Esophagus (tissue), 2 donors: ENCODE measurements at regions not wholly inside any gene's neighbourhood (a gene's known extent, or its start where the extent isn't known, plus 50 kb on each side); places are given as distances from the start of the nearest gene placed in this dataset.
"Not testable (repeated sequence)": the region's sequence is repeated elsewhere in the genome, so short reads cannot be mapped to it uniquely, and the experiment has no call there.

Experiments
- H3K27ac ChIP-seq, 2 donors: one replicate each; pipeline ENCODE4 v1.5.1; 2013; ENCODE audit warnings: low read depth in 2 of 2, mild to moderate bottlenecking in 2 of 2, inconsistent platforms in 1 of 2, low read length in 1 of 2, moderate library complexity in 1 of 2
- H3K27me3 ChIP-seq, 2 donors: one replicate each; pipeline ENCODE4 v1.6.1; 2013; ENCODE audit warnings: low read length in 2 of 2, control low read depth in 1 of 2, mild to moderate bottlenecking in 1 of 2; ENCODE audit not compliant: insufficient read depth in 2 of 2, control insufficient read depth in 1 of 2
- H3K36me3 ChIP-seq, 2 donors: one replicate each; pipeline ENCODE4 v1.6.1; 2013; ENCODE audit warnings: low read length in 1 of 2; ENCODE audit not compliant: control insufficient read depth in 2 of 2, insufficient read depth in 2 of 2
- H3K4me1 ChIP-seq, 2 donors: one replicate each; pipeline ENCODE4 v1.6.1; 2013; ENCODE audit warnings: low read length in 1 of 2; ENCODE audit not compliant: control insufficient read depth in 2 of 2, insufficient read depth in 2 of 2
- H3K4me3 ChIP-seq, 2 donors: one replicate each; pipeline ENCODE4 v1.5.1; 2013; ENCODE audit warnings: low read length in 2 of 2, mild to moderate bottlenecking in 2 of 2, low read depth in 1 of 2, moderate library complexity in 1 of 2
- H3K9me3 ChIP-seq, 2 donors: one replicate each; pipeline ENCODE4 v1.6.1; 2013; ENCODE audit warnings: mild to moderate bottlenecking in 2 of 2, low read depth in 1 of 2, low read length in 1 of 2, moderate library complexity in 1 of 2; ENCODE audit not compliant: control insufficient read depth in 2 of 2, insufficient read depth in 1 of 2
- WGBS, 2 donors: extraction: QIAGEN DNeasy Blood & Tissue Kit; methylation state at CpG; one replicate each; pipeline ENCODE4 v1.1.7; 2013; 5-methylcytosine and 5-hydroxymethylcytosine counted together
- donor health status: healthy with polysubstance abuse.
- donor health status: Bipolar disorder and iron deficiency.

DNA sequence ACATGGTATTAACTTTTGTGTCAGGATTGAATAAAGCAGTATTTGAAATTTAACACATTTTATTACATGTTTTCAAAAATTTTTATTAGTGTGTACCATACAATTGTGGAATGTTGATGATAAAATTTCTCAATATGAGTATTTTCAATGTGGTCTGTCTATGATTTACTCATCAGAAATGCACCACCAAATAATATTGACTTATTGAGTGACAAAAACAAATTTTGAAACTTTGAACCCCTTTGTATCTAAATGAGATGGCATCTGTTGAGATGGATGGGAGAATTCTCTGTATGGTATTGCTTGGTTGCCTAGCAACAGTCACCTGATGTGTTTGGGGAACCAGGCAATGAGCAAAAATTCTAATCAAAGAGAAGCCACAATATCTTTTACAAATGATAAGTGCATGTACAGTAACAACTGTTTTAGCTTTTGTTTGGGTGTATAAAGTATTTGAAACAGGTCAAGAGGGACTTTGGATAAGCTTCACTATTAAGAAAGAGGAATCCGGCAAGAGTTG, 400.1 kb downstream of the CCDC85A start:
- Histone ChIP-seq H3K27me3 (no peaks in the 10 kb centered on the region), H3K9me3 (no peaks in the 10 kb centered on the region), H3K27ac (no peak overlapping the region), H3K36me3 (no peaks in the 10 kb centered on the region), H3K4me1 (no peaks in the 10 kb centered on the region), H3K4me3 (no peak overlapping the region)
- whole genome bisulfite sequencing, 2 donors = 81 to 93% methylated on average over 1 of the region's 1 CpG

DNA sequence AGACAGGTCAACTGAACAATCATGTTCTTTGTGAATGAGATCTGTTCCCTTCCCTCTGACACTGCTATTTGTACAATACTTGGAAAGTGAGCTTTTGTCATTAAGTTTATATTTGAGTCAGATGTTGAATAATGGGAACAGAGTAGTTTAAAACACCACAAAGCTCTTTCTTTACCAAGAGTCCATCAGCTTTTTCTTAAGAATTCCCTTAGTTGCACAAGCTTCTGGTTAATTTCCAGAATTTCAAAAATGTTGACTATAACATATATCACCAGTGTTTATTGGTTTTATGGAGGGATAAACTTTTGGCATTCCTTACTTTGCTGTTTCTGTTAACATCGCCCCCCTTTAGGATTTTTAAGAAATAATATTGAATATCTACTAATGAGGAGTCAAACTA, 403.7 kb downstream of the CCDC85A start:
- no peaks in the 10 kb centered on the region for H3K9me3 ChIP-seq

DNA sequence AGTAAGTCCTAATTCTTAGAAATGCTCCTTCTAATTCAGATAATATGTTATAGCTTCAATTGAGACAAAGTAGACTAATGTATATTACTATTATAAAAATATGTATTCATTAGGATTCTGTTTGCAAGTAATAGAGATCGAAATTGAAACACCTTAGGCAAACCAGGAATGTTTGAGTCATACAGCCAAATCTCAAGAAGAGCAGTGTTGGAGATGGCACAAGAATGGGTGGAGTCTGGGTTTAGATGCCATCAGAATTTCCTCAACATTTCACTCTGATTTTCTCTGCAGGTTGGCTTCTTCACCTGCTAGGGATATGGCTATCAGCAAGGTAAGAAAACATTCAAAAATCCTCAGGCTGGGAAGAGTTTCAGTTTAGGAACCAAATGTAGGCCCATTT, 405.4 kb downstream of the CCDC85A start:
- WGBS, 2 donors = 49 to 66% methylated on average over 1 of the region's 1 CpG
- H3K27ac ChIP-seq = no peak overlapping the region
- H3K27me3 ChIP-seq = no peaks in the 10 kb centered on the region
- H3K36me3 ChIP-seq = no peaks in the 10 kb centered on the region
- no peaks in the 10 kb centered on the region for H3K4me1 ChIP-seq
- H3K4me3 ChIP-seq = no peak overlapping the region
- no peaks in the 10 kb centered on the region for H3K9me3 ChIP-seq

More for the DNA sequence above, 403.7 kb downstream of the CCDC85A start:
- no peaks in the 10 kb centered on the region for H3K4me1 ChIP-seq
- H3K27ac ChIP-seq = no peak overlapping the region
- H3K4me3 ChIP-seq = no peak overlapping the region
- 66 to 80% methylated on average over 1 of the region's 1 CpG for WGBS, 2 donors
- H3K36me3 ChIP-seq = no peaks in the 10 kb centered on the region
- H3K27me3 ChIP-seq = no peaks in the 10 kb centered on the region

DNA sequence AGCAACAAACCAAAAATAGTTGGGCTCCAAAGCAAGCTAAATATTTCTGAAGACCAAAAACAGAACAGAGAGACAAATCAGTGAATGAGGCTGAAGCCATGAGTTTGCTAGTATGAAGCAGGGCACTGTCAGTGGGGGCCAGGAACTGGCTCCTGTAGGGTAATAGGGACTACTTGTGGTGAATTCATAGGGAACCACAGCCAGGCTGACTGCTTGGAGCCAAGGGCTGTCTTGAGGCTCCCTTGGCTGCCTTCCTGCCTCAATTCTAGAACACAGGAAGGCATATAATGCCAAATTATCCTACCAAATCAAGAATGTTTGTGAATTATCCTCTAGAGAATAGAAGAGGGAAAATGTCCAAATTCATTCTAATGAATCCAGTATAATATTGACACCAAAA, 406.0 kb downstream of the CCDC85A start:
- Histone ChIP-seq H3K27me3 (no peaks in the 10 kb centered on the region), H3K9me3 (no peaks in the 10 kb centered on the region), H3K36me3 (no peaks in the 10 kb centered on the region), H3K4me3 (no peak overlapping the region), H3K27ac (no peak overlapping the region), H3K4me1 (no peaks in the 10 kb centered on the region)

DNA sequence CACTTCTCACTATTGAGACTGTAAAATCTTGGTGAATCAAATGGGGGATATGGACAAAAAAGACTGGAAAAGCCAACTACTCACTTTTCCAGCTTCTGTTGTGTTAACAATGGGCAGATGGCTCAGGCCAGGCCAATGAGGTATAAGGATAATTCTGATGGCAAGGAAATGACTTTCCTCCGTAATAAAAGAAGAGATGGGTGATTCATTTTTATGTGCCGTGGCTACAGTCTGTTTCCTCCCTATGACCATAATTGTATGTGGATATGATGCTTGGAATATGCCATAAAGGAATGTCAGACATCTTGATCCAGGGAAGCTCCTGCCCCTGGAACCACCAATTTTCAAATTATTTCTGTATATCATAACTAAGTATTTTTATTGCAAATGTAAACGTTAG, 406.8 kb downstream of the CCDC85A start:
- Histone ChIP-seq H3K27me3 (no peaks in the 10 kb centered on the region), H3K4me3 (no peak overlapping the region), H3K9me3 (no peaks in the 10 kb centered on the region), H3K36me3 (no peaks in the 10 kb centered on the region), H3K4me1 (no peaks in the 10 kb centered on the region), H3K27ac (no peak overlapping the region)
- 53 to 73% methylated on average over 3 of the region's 3 CpGs for WGBS, 2 donors

DNA sequence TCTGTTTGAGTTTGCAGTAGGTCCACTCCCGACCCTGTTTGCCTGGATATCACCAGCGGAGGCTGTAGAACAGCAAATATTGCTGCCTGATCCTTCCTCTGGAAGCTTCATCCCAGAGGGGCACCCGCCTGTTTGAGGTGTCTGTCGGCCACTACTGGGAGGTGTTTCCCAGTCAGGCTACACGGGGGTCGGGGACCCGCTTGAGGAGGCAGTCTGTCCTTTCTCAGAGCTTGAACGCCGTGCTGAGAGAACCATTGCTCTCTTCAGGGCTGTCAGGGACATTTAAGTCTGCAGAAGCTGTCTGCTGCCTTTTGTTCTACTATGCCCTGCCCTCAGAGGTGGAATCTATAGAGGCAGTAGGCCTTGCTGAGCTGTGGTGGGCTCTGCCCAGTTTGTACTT, 422.3 kb downstream of the CCDC85A start:
- H3K9me3 ChIP-seq, H3K27ac ChIP-seq, H3K36me3 ChIP-seq, H3K4me3 ChIP-seq, H3K27me3 ChIP-seq, H3K4me1 ChIP-seq: not testable (repeated sequence)
- 67 to 73% methylated on average over 9 of the region's 9 CpGs for WGBS, 2 donors

DNA sequence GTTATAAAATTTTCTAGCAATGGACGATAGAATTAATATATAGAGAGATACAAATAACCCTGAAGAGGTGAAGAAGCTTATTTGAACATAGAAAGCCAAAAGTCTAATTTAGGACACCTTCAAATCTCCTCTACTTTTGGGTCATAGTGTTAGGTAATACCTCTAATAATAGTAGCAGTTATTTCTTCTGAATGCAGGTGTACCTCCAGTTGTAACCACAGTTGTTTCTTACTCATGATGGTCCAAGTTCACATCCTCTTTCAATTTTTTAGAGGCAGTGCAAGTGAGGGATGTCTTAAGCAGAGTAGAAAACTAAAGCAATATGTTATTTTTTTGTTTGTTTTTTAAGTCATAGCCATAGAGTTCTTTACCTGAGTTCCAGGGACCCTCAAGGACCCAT, 429.5 kb downstream of the CCDC85A start:
- Histone ChIP-seq H3K9me3 (no peaks in the 10 kb centered on the region), H3K27me3 (no peaks in the 10 kb centered on the region), H3K27ac (no peak overlapping the region), H3K4me3 (no peak overlapping the region), H3K36me3 (no peaks in the 10 kb centered on the region), H3K4me1 (no peaks in the 10 kb centered on the region)
- 45 to 47% methylated on average over 1 of the region's 1 CpG for WGBS, 2 donors

DNA sequence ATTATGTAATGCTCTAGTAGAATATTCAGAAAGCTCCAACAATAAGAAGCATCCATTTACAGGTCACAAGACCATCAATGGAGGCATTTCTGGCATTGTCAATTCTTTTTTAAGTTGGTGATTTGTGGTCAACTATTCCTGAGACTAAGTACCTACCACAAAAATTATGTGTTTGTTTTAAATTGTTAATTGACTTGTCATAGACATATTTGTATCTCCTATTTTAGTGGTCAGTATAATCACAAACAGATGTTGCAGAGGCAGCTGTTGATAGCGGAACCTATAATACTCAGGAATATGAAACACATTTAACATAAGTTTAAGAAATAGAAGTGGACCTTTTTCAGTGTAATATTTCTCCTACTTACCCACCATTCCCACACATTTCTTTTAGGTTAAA, 430.1 kb downstream of the CCDC85A start:
- WGBS, 2 donors = 89 to 93% methylated on average over 1 of the region's 1 CpG

DNA sequence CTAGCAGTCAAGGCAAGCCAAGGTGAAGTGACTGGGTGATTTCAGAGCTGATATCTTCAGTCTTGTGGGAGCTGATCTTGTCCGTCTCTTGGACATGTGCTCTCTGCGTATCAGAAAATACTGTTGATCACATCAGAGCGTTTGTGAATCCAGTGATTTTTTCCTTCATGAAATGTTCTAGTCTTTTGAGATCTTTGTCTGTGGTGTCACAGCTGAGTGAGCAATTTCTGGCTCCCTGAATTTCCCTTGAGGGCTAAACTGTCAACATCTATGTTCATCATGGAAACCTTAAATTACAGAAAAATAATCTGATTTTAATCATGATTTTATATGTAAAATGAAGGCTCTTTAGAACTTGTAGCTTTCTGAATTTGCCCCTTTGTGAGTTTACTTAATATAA, 432.0 kb downstream of the CCDC85A start:
- H3K4me1 ChIP-seq = no peaks in the 10 kb centered on the region
- H3K9me3 ChIP-seq = no peaks in the 10 kb centered on the region
- H3K4me3 ChIP-seq = no peak overlapping the region
- H3K36me3 ChIP-seq = no peaks in the 10 kb centered on the region
- H3K27me3 ChIP-seq = no peaks in the 10 kb centered on the region
- no peak overlapping the region for H3K27ac ChIP-seq
- WGBS, 2 donors = 55 to 76% methylated on average over 3 of the region's 3 CpGs

More for the DNA sequence above, 430.1 kb downstream of the CCDC85A start:
- Histone ChIP-seq H3K36me3 (no peaks in the 10 kb centered on the region), H3K27me3 (no peaks in the 10 kb centered on the region), H3K9me3 (no peaks in the 10 kb centered on the region), H3K4me1 (no peaks in the 10 kb centered on the region), H3K27ac (no peak overlapping the region), H3K4me3 (no peak overlapping the region)

DNA sequence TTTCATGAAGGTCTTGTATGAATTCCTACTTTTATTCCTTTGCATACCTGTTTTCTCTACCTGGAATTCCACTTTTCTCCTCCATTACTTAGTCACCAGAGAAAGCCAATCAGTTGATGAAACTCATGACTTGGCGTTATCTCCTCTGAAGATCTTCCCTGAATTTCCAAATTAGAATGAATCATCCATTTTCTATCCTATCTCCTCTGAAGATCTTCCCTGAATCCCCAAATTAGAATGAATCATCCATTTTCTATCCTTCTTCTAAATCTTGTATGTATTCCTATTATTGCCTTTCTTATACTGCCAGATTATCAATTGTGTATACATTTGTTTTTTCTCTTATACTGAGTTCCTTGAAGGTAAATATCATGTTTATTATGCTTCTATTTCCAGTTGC, 440.4 kb downstream of the CCDC85A start:
- Histone ChIP-seq H3K36me3 (no peaks in the 10 kb centered on the region), H3K27me3 (no peaks in the 10 kb centered on the region), H3K9me3 (no peaks in the 10 kb centered on the region), H3K4me3 (no peak overlapping the region), H3K4me1 (no peaks in the 10 kb centered on the region), H3K27ac (no peak overlapping the region)
- 88 to 90% methylated on average over 1 of the region's 1 CpG for WGBS, 2 donors
